Chondrocyte (in vitro differentiated cells): ENCODE measurements at regions not wholly inside any gene's neighbourhood (a gene's known extent, or its start where the extent isn't known, plus 50 kb on each side); places are given as distances from the start of the nearest gene placed in this dataset.

Experiments
- DNase-seq: peaks from one replicate; pipeline ENCODE4 v3.0.0; 2021; ENCODE audit warnings: mixed read lengths, low spot score
- H3K27ac Mint-ChIP-seq: one replicate; pipeline ENCODE4 v1.8.0; 2021; ENCODE audit warnings: mild to moderate bottlenecking, moderate library complexity, mixed read lengths; ENCODE audit not compliant: unreplicated experiment
- H3K27me3 Mint-ChIP-seq: 2 replicates; pipeline ENCODE4 v1.8.0; 2021; ENCODE audit warnings: low read depth, mixed read lengths
- H3K36me3 Mint-ChIP-seq: 2 replicates; pipeline ENCODE4 v1.8.0; 2021; ENCODE audit warnings: low read depth, mixed read lengths
- H3K4me1 Mint-ChIP-seq: 2 replicates; pipeline ENCODE4 v1.8.0; 2021; ENCODE audit warnings: low read depth, mild to moderate bottlenecking, mixed read lengths
- H3K4me3 Mint-ChIP-seq: one replicate; pipeline ENCODE4 v1.8.0; 2021; ENCODE audit warnings: mild to moderate bottlenecking, moderate library complexity, mixed read lengths; ENCODE audit not compliant: unreplicated experiment
- H3K9me3 Mint-ChIP-seq: 2 replicates; pipeline ENCODE4 v1.8.0; 2021; ENCODE audit warnings: low read depth, mixed read lengths
- TF ChIP-seq, protein P1 (sequence below): fragments of 200-600 bp; sonication (generic); IDR thresholded peaks from 2 replicates; pipeline ENCODE4 v1.5.0; 2021; ENCODE audit warnings: antibody characterized with exemption, mild to moderate bottlenecking, moderate library complexity

GRCh38 chr2:16104315-16104948 lies 164.1 kb downstream of the MYCN start:
- Mint-ChIP-seq H3K4me1 (no peaks in the 10 kb centered on the region), H3K27me3 (peaks cover 3% of the 10 kb centered on the region), H3K9me3 (no peaks in the 10 kb centered on the region), H3K27ac (no peak overlapping the region), H3K4me3 (no peak overlapping the region), H3K36me3 (no peaks in the 10 kb centered on the region)
- TF ChIP-seq, protein P1, sequence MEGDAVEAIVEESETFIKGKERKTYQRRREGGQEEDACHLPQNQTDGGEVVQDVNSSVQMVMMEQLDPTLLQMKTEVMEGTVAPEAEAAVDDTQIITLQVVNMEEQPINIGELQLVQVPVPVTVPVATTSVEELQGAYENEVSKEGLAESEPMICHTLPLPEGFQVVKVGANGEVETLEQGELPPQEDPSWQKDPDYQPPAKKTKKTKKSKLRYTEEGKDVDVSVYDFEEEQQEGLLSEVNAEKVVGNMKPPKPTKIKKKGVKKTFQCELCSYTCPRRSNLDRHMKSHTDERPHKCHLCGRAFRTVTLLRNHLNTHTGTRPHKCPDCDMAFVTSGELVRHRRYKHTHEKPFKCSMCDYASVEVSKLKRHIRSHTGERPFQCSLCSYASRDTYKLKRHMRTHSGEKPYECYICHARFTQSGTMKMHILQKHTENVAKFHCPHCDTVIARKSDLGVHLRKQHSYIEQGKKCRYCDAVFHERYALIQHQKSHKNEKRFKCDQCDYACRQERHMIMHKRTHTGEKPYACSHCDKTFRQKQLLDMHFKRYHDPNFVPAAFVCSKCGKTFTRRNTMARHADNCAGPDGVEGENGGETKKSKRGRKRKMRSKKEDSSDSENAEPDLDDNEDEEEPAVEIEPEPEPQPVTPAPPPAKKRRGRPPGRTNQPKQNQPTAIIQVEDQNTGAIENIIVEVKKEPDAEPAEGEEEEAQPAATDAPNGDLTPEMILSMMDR, result no peak
- no peak for DNase-seq

- Mint-ChIP-seq H3K27ac (no peak overlapping the region), H3K36me3 (no peaks in the 10 kb centered on the region), H3K9me3 (no peaks in the 10 kb centered on the region)
Measured at GRCh38 chr2:16103614-16104314, 163.4 kb downstream of the MYCN start.

GRCh38 chr2:16102976-16103380 lies 162.6 kb downstream of the MYCN start:
- Mint-ChIP-seq H3K4me3 (no peak overlapping the region), H3K27me3 (peaks cover 3% of the 10 kb centered on the region), H3K27ac (no peak overlapping the region), H3K9me3 (no peaks in the 10 kb centered on the region), H3K36me3 (no peaks in the 10 kb centered on the region), H3K4me1 (no peaks in the 10 kb centered on the region)
- DNase-seq, result no peak
- TF ChIP-seq, protein P1, result no peak

More at GRCh38 chr2:16103614-16104314, 163.4 kb downstream of the MYCN start:
- no peak for DNase-seq
- Mint-ChIP-seq H3K27me3 (peaks cover 3% of the 10 kb centered on the region), H3K4me1 (no peaks in the 10 kb centered on the region), H3K4me3 (no peak overlapping the region)
- TF ChIP-seq, protein P1, result no peak

- TF ChIP-seq, protein P1, result no peak
- Mint-ChIP-seq H3K4me3 (no peak overlapping the region), H3K27me3 (peaks cover 3% of the 10 kb centered on the region), H3K9me3 (no peaks in the 10 kb centered on the region), H3K27ac (no peak overlapping the region), H3K4me1 (no peaks in the 10 kb centered on the region), H3K36me3 (no peaks in the 10 kb centered on the region)
- DNase-seq, result no peak
Measured at GRCh38 chr2:16102358-16102975, 162.1 kb downstream of the MYCN start.

DNA sequence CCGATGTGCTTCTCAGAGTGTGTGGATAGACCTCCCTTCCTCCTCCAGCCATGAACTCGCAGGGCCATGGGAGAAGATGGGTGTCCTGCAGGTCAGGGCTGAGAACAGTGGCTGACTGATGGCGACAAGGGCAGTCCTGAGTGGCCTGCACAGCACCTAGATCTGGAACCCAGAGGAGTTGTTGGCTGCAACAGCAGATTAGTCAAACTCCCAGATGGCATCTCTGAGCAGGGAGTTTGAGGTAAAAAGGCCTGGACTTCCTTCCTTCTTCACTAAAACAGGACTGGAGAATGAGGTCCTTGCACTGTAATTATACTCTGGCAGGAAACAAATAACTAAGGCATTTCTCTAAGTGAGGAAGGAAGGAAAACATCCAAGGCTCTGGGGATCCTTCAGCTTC lies 160.8 kb downstream of the MYCN start:
- H3K36me3 Mint-ChIP-seq, result no peaks in the 10 kb centered on the region
- TF ChIP-seq, protein P1, result no peak
- H3K4me1 Mint-ChIP-seq, result no peaks in the 10 kb centered on the region
- H3K27ac Mint-ChIP-seq, result no peak overlapping the region
- DNase-seq, result no peak
- no peak overlapping the region for H3K4me3 Mint-ChIP-seq
- H3K27me3 Mint-ChIP-seq, result peaks cover 3% of the 10 kb centered on the region
- H3K9me3 Mint-ChIP-seq, result no peaks in the 10 kb centered on the region
